PC-9 (cell line): ENCODE measurements at regions not wholly inside any gene's neighbourhood (a gene's known extent, or its start where the extent isn't known, plus 50 kb on each side); places are given as distances from the start of the nearest gene placed in this dataset.

Source experiments
- BruUV-seq: library from RNA; stranded (reverse); fragments of 400-500 nt; replicated peaks from 2 replicates; lab custom pipeline; 2021; lab: Mats Ljungman, UMichigan
- CTCF ChIA-PET: fragments of 300-600 bp; sonication (Branson Sonifier 250); formaldehyde crosslinking; loops from one replicate; lab custom pipeline; 2022; ENCODE audit warnings: antibody characterized with exemption; lab: Charles Lee
- POLR2A ChIA-PET: fragments of 300-600 bp; sonication (Branson Sonifier 250); formaldehyde crosslinking; loops from one replicate; lab custom pipeline; 2022; ENCODE audit warnings: antibody characterized with exemption; ENCODE audit not compliant: unreplicated experiment; lab: Charles Lee
- DNase-seq, 2 experiments: peaks; one replicate each; pipeline versions ENCODE4 v3.0.0 to v3.0.0-alpha.2; 2015 to 2022; ENCODE audit warnings: mixed read lengths in 1 of 2
- H2AFZ ChIP-seq: fragments of 200-600 bp; sonication (generic); 2 replicates; pipeline ENCODE4 v1.8.1; 2017; ENCODE audit warnings: antibody characterized with exemption
- H3F3A ChIP-seq: fragments of 200-600 bp; sonication (generic); 2 replicates; pipeline ENCODE4 v1.8.1; 2017; ENCODE audit warnings: antibody characterized with exemption, mild to moderate bottlenecking, low read depth; ENCODE audit not compliant: insufficient read depth
- H3K27ac ChIP-seq: fragments of 200-600 bp; sonication (generic); 2 replicates; pipeline ENCODE4 v1.6.1; 2016; ENCODE audit warnings: mixed run types
- H3K27me3 ChIP-seq: fragments of 200-600 bp; sonication (generic); 2 replicates; pipeline ENCODE4 v1.6.1; 2016; ENCODE audit warnings: low read depth, mixed run types; ENCODE audit not compliant: insufficient read depth
- H3K36me3 ChIP-seq: fragments of 200-600 bp; sonication (generic); 2 replicates; pipeline ENCODE4 v1.6.1; 2016; ENCODE audit warnings: low read depth, mixed run types
- H3K4me1 ChIP-seq: fragments of 200-600 bp; sonication (generic); replicated peaks from 2 replicates; pipeline ENCODE4 v1.6.1; 2016; ENCODE audit warnings: mixed run types; ENCODE audit not compliant: insufficient read depth
- H3K4me2 ChIP-seq: fragments of 200-600 bp; sonication (generic); 2 replicates; pipeline ENCODE4 v1.6.1; 2017; ENCODE audit warnings: mixed run types
- H3K4me3 ChIP-seq: fragments of 200-600 bp; sonication (generic); 2 replicates; pipeline ENCODE4 v1.6.1; 2016; ENCODE audit warnings: mixed run types
- H3K79me2 ChIP-seq: fragments of 200-600 bp; sonication (generic); 2 replicates; pipeline ENCODE4 v1.6.1; 2017; ENCODE audit warnings: low read depth, mixed run types
- H3K9me2 ChIP-seq: fragments of 200-600 bp; sonication (generic); 2 replicates; pipeline ENCODE4 v1.8.1; 2017; ENCODE audit warnings: mild to moderate bottlenecking; ENCODE audit not compliant: insufficient read depth
- H3K9me3 ChIP-seq: fragments of 200-600 bp; sonication (generic); 2 replicates; pipeline ENCODE4 v1.8.1; 2016; ENCODE audit warnings: low read depth; ENCODE audit not compliant: insufficient read depth
- H4K20me1 ChIP-seq: fragments of 200-600 bp; sonication (generic); 2 replicates; pipeline ENCODE4 v1.8.1; 2017; ENCODE audit not compliant: insufficient read depth
- CTCF ChIP-seq: fragments of 200-600 bp; sonication (generic); conservative IDR thresholded peaks from 2 replicates; pipeline ENCODE4 v1.6.1; 2017; ENCODE audit warnings: mixed run types, antibody characterized with exemption, mild to moderate bottlenecking, moderate library complexity
- EZH2 ChIP-seq: fragments of 200-600 bp; sonication (generic); IDR thresholded peaks from 2 replicates; pipeline ENCODE4 v1.8.0; 2017; ENCODE audit warnings: antibody characterized with exemption, low read depth
- intact Hi-C: fragments of 100-400 bp; cut with micrococcal nuclease; formaldehyde crosslinking; loops from one replicate; pipeline ENCODE4 v1.10.0; 2022; ENCODE audit not compliant: unreplicated experiment

- Histone ChIP-seq H3K4me3 (no peak overlapping the region), H3K9me3 (no peaks in the 10 kb centered on the region; the same call in 1 of the 2 replicates), H3K27ac (no peak overlapping the region), H3K9me2 (no peaks in the 10 kb centered on the region), H3K4me2 (no peak overlapping the region), H3F3A (peaks cover 12% of the 10 kb centered on the region), H3K79me2 (no peaks in the 10 kb centered on the region), H4K20me1 (no peaks in the 10 kb centered on the region), H3K4me1 (no peaks in the 10 kb centered on the region), H3K36me3 (no peaks in the 10 kb centered on the region), H3K27me3 (peaks cover 58% of the 10 kb centered on the region), H2AFZ (no peak overlapping the region)
- ChIA-PET POLR2A (no interaction called here), CTCF (no interaction called here)
- intact Hi-C loops: no loop called here
- DNase-seq: no peak
- TF ChIP-seq CTCF (no peak), EZH2 (no peak)
- no TSS peak for BruUV-seq
Measured at GRCh38 chr17:73694491-73694890, 50.2 kb upstream of the SDK2 start.

GRCh38 chr17:73695035-73695738 is 50.9 kb upstream of the SDK2 start:
- H3K4me3 ChIP-seq: no peak overlapping the region
- H3K9me2 ChIP-seq: no peaks in the 10 kb centered on the region
- H3F3A ChIP-seq: peaks cover 12% of the 10 kb centered on the region
- intact Hi-C loops: no loop called here
- H3K27ac ChIP-seq: no peak overlapping the region
- no peaks in the 10 kb centered on the region for H3K79me2 ChIP-seq
- H3K36me3 ChIP-seq: no peaks in the 10 kb centered on the region
- DNase-seq: no peak
- no peak overlapping the region for H2AFZ ChIP-seq
- no TSS peak for BruUV-seq
- no peak overlapping the region for H3K4me2 ChIP-seq
- ChIA-PET POLR2A (no interaction called here), CTCF (no interaction called here)
- no peaks in the 10 kb centered on the region for H4K20me1 ChIP-seq
- H3K4me1 ChIP-seq: no peaks in the 10 kb centered on the region
- TF ChIP-seq EZH2 (no peak), CTCF (no peak)
- no peaks in the 10 kb centered on the region; the same call in 1 of the 2 replicates for H3K9me3 ChIP-seq
- H3K27me3 ChIP-seq: peaks cover 56% of the 10 kb centered on the region

GRCh38 chr17:73696251-73696650 is 52.0 kb upstream of the SDK2 start:
- H3K36me3 ChIP-seq: no peaks in the 10 kb centered on the region
- H3K4me2 ChIP-seq: no peak overlapping the region
- peaks cover 12% of the 10 kb centered on the region for H3F3A ChIP-seq
- no peaks in the 10 kb centered on the region; the same call in 1 of the 2 replicates for H3K9me3 ChIP-seq
- TF ChIP-seq EZH2: no peak
- TF ChIP-seq CTCF: no peak
- H3K4me3 ChIP-seq: no peak overlapping the region
- H3K27ac ChIP-seq: no peak overlapping the region
- no peak overlapping the region for H2AFZ ChIP-seq
- intact Hi-C loops: no loop called here
- H3K79me2 ChIP-seq: no peaks in the 10 kb centered on the region
- no peaks in the 10 kb centered on the region for H4K20me1 ChIP-seq
- H3K27me3 ChIP-seq: peaks cover 56% of the 10 kb centered on the region
- H3K4me1 ChIP-seq: no peaks in the 10 kb centered on the region
- BruUV-seq: no TSS peak
- POLR2A ChIA-PET: no interaction called here
- H3K9me2 ChIP-seq: no peaks in the 10 kb centered on the region
- no peak for DNase-seq
- CTCF ChIA-PET: no interaction called here
